ENCODE measurements at regions not wholly inside any gene's neighbourhood (a gene's known extent, or its start where the extent isn't known, plus 50 kb on each side); places are given as distances from the start of the nearest gene placed in this dataset.

GRCh38 chr11:129292092-129292491, 83.6 kb upstream of the BARX2 start:
- DNase-seq (ENCODE audit: low read depth in 2 of 2), result no peak

- DNase-seq (ENCODE audit: low read depth in 2 of 2), result no peak
Measured at GRCh38 chr11:129291546-129291945, 84.1 kb upstream of the BARX2 start.

- DNase-seq (ENCODE audit: low read depth in 2 of 2), result no peak
Measured at GRCh38 chr11:129290966-129291365, 84.7 kb upstream of the BARX2 start.

DNA sequence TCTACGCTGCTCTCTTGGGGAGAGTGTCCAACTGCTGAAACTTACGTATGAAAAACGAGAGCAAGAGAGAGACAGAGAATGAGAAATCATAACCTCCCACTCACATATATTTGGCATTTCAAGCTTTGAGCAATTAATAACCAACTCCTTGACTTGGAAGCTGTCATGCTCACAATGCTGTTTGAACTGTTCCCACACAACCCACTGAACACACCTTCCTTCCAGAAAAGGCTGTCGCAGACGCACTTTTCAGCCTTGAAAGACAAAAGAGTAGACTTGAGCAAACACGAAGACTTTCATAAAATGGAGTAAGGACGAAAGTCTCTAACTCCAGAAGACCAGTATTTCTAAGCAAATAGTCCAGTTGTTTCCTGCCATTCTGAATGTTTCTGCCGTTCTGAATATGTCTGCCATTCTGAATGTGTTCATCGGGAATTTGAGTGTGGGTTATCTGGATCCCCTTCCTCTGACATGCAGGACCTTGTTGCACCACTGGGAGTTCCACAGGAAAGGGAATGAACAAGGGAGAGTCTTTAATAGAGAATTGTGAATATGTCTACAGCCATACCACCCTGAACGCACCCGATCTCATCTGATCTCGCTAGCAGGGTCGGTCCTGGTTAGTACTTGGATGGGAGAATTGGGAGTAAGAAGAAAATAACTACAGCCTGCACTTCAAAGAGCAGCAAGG, 86.2 kb upstream of the BARX2 start:
- DNase-seq (ENCODE audit: low read depth in 2 of 2), result no peak

GRCh38 chr11:129287920-129288319, 87.7 kb upstream of the BARX2 start:
- no peak for DNase-seq (ENCODE audit: low read depth in 2 of 2)

DNA sequence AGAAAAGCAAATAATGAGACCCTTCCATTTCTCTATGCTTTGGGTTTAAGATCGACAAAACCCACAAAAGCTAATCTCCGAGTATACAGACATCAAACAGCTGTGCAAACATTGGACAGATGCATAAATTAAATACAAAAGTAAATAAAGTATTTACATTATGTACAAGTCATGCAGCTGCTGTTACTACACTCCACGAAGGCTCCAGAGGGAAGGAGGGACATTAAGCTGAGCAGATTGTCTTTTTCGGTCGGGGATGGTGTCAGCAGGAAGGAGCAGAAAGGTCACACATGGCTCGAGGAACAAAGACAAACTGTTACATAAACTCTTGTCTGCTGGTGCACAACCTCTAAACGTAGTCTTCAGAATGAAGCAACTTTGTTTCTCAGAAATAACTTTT, 88.8 kb upstream of the BARX2 start:
- no peak for DNase-seq (ENCODE audit: low read depth in 2 of 2)

DNA sequence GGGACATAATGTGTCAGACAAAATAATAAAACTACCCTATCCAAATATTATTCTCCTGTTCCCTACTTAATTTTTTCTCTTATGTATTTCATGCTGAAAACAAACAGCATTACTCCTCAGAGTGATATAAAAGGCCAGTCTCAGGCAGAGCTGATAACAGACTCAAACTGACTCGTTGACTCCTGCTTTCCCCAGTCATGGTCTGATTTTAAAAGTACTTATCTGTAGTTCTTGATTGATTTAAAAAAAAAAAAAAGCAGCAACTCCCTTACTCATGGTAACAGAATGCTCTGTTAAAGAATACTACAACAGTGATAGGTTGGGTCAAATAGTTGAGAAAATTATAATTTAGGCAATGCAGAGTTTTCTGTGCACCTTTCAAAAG, 90.3 kb upstream of the BARX2 start:
- no peak for DNase-seq (ENCODE audit: low read depth in 2 of 2)

DNA sequence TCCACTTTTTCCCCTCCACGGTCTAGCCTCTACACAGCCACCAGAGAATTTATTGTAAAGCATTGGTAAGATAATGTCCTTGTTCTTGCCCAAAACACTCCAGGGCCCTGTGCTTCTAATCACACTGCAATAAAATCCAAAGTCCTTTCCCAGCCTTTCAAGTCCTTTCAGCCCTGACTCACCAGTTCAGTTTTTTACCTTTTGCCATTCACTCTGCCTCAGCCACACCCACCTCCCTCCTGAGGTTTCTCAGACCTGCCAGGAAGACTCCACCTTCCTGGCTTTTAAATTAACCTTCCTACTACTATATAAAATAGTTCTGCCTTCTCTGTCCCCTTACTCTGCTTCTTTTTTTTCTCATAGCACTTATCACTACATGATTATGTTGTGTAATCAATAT, 91.0 kb upstream of the ARHGAP32 start:
- DNase-seq (ENCODE audit: low read depth in 2 of 2), result no peak

DNA sequence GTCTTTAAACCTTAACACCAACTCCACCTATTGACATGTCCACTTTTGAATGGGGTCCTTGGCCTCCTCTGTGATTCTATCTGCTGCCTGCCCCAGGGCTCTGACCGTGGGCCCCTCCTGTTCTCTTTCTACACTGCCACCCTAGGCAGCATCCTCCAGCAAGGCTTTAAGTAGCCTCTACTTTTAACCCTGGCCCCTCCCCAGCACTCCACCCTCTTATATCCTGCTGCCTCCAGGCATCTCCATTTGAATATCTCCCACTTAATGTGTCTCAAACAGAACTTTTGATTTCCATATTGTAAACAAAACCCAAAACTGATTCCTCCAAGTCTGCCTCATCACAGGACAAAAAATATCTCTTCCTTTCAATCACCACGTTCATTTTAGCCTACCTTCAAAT, 90.5 kb upstream of the ARHGAP32 start:
- DNase-seq (ENCODE audit: low read depth in 2 of 2), result no peak

GRCh38 chr11:129281471-129282415, 89.6 kb upstream of the ARHGAP32 start:
- DNase-seq (ENCODE audit: low read depth in 2 of 2), result no peak

DNA sequence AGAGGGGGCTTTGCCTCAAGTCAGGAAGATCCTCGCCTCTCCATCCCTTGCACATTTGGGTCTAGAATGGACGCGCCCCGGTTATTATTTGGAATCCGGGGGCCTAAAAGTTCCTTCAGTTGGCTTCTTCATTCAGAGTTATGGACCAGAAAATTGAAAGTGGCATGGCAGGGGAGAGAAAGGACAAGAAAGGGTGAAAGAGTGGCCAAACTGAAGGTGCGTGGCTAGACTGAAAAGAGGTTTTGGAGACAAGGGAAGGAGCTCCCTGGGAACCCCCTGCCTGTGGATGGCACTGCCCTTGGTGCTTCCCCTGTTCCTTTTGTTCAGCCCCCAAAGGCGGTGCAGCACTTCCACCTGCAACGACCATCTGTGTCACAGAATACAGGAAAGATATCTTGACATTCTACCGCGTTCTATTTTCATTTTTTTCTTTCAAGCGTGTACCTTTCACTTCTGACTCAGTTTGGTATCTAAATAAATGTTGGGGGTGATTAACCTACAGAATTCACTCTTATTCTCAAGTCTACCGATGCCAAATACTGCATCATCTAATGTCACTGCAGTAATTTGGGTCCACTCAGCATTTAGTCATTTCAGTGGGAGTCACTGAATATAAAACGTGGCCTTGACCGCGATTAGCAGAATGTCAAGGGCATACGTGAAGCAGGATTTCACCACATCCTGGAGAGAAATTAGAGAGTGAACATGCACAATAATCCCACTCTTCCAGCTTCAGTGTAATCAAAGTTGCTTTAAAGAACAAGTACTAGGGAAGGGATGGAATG, 88.1 kb upstream of the ARHGAP32 start:
- DNase-seq (ENCODE audit: low read depth in 2 of 2), result peak in 1 of 2 experiments; percentile 2

- DNase-seq (ENCODE audit: low read depth in 2 of 2), result peak; percentile 56 to 59
Measured at GRCh38 chr11:129279326-129280026, 87.4 kb upstream of the ARHGAP32 start.

DNA sequence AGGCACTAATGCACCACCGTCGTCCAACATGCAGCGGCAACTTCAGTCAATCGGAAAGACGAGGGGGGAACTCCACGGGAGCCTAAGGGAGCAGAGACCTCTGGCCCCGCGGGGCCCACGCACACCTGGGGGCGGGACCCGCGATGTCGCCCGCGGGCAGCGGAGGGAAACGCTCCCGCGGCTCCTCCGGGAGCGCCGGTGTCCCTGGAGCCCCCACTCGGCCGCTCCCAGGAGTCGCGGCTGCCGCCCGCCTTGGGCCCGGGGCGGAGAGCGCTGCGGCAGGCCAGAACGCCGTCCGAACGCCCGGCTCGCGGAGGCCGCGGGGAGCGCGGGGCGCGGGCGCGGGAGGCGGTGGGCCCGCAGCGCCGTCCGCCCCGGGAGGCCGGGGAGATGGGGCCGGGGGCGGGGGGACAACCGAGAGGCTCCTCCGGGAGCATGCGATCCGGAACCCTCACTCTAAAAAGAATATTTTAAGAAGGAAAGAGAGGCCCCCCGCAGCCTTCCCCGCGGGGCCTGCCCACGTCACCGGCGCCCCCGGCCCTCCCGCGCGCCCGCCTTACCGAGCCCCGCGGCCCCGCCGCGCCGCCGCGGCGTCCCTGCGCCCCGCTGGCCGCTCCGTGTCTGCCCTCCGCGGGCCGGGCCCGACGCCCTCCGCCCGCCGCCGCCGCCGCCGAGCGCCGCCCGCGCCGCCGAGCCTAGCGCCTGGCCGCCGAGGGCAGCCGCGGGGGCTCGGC, 86.6 kb upstream of the ARHGAP32 start:
- no peak for DNase-seq (ENCODE audit: low read depth in 2 of 2)

DNA sequence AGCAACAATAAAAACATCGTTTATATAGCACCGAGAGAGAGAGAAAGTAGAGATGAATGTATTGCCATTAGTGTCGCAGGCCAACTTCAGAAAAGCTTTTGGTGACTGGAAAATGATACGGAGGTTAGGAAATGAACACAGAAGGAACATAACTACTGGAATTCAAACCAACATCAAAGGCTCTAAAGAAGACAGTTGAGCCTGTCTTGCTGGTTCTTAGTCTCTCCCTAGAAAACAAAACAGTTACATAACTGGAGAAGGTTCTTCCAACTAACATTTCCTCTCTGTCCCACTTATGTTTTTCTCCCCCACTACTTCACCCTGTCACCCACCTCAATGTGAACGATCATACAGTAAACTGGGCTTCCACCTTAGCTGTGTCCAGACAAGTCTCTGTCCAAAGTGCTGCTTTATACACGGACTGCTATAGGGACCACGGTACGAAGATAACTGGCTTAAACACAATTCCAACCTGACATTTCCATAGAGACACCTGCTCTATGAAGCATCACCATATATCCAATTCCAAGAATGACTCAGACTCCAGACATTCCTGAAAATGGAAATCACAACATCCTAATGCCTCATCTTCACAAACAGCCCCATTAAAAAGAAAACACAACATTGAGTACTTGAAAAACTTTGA, 85.2 kb upstream of the ARHGAP32 start:
- DNase-seq (ENCODE audit: low read depth in 2 of 2), result no peak

- DNase-seq (ENCODE audit: low read depth in 2 of 2), result no peak
Measured at GRCh38 chr11:129275828-129276227, 83.7 kb upstream of the ARHGAP32 start.

DNA sequence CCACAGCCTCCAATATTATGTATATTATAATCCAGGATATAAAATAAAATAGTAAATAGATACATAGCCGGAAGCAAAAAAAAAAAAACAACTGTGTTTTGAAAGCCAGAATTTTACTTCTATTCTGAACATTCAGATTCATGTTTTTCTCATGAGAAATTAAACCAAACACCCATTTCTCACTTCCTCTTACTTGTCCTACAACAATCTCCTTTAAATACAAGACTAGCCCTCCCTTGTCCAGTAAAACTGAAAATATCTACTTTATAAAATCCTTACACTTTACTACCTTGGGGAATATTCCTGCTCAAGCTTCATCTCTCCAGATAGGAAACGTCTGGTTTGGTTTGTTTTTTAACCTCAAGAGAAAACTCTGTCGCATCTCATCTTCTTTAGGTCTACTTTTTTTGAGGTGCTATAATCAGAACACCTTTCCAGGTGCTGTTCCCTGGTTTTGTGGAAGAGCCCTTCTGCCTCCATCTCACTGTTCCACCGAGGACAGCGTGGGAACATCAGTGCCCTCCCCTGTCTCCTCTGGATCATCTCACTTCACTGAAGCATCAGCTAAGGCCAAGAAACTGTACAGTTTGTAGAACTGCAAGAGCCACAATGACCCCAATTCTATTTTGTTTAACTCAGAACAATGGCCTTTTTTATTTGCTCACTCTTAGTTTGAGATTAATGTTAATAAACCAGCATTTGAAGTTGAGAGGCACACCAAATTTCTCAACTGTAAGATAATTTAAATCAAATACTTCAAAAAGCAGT, 82.0 kb upstream of the ARHGAP32 start:
- DNase-seq (ENCODE audit: low read depth in 2 of 2), result no peak

- DNase-seq (ENCODE audit: low read depth in 2 of 2), result no peak
Measured at GRCh38 chr11:129273322-129273721, 81.2 kb upstream of the ARHGAP32 start.

- no peak for DNase-seq (ENCODE audit: low read depth in 2 of 2)
Measured at GRCh38 chr11:129271030-129271429, 78.9 kb upstream of the ARHGAP32 start.

DNA sequence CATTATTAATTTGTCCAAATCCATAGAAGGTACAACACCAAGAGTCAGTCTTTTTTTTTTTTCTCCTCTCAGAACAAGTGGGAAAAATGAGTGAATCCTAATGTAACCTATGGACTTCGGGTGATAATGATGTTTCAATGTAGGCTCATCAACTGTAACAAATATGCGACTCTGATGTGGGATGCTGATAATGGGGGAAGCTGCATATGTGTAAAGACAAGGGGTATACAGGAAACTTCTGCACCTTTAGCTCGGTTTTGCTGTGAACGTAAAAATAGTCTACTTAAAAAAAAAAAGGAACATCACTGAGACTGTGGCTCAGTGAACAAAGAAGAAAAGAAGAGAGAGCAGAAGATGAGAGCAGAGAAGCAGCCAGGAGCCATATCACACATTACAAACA, 78.3 kb upstream of the ARHGAP32 start:
- no peak for DNase-seq (ENCODE audit: low read depth in 2 of 2)

GRCh38 chr11:129268371-129268770, 76.2 kb upstream of the ARHGAP32 start:
- no peak for DNase-seq (ENCODE audit: low read depth in 2 of 2)
